Activated CD8-positive, alpha-beta memory T cell treated with anti-CD3 and anti-CD28 coated beads, Interleukin-2, amount 10 ng/mL, durations not matched to agents 7 days and 5 days (primary cell): ENCODE measurements at regions not wholly inside any gene's neighbourhood (a gene's known extent, or its start where the extent isn't known, plus 50 kb on each side); places are given as distances from the start of the nearest gene placed in this dataset.

Experiments
- ATAC-seq: fragments of 150-1000 bp; cut with Tn5 transposase; one replicate; pipeline ENCODE4 v1.10.0; 2021; ENCODE audit warnings: moderate library complexity
- CTCF ChIA-PET: fragments of 350-600 bp; sonication (Branson Sonifier 250); formaldehyde crosslinking; loops from one replicate; lab custom pipeline; 2021; ENCODE audit warnings: antibody characterized with exemption; lab: Charles Lee
- DNase-seq: peaks from one replicate; pipeline ENCODE4 v3.0.0-alpha.2; 2020
- H3K27ac Mint-ChIP-seq: one replicate; pipeline ENCODE4 v1.8.0; 2021; ENCODE audit warnings: mild to moderate bottlenecking, mixed read lengths
- H3K27me3 Mint-ChIP-seq: one replicate; pipeline ENCODE4 v1.8.0; 2021; ENCODE audit warnings: mixed read lengths
- H3K36me3 Mint-ChIP-seq: one replicate; pipeline ENCODE4 v1.8.0; 2021; ENCODE audit warnings: mild to moderate bottlenecking, mixed read lengths
- H3K4me1 Mint-ChIP-seq: one replicate; pipeline ENCODE4 v1.8.0; 2021; ENCODE audit warnings: mixed read lengths
- H3K4me3 Mint-ChIP-seq: one replicate; pipeline ENCODE4 v1.8.0; 2021; ENCODE audit warnings: mild to moderate bottlenecking, moderate library complexity, mixed read lengths
- H3K9me3 Mint-ChIP-seq: one replicate; pipeline ENCODE4 v1.8.0; 2022; ENCODE audit warnings: low read depth, mixed read lengths

DNA sequence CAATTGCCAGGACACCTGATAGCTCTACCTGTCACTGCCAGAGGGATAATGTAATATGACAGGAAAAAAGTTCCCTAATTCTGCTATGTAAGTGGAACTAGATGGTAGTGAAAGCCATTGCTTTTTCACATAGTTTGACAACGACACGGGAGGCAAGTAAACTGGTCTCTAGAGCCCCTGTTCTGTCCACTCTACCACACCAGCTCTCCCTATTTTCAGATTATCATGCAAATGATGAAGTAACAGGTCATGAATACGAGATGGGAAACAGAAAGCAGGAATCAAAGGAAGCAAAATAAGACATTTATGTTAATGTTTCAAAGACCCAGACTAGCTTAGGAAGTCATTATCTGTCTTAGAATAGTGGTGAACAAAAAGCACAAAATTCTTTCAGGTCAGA lies 56.2 kb downstream of the TAF11L14 start:
- no peak overlapping the region for H3K4me3 Mint-ChIP-seq
- CTCF ChIA-PET = no interaction called here
- H3K27me3 Mint-ChIP-seq = no peaks in the 10 kb centered on the region

DNA sequence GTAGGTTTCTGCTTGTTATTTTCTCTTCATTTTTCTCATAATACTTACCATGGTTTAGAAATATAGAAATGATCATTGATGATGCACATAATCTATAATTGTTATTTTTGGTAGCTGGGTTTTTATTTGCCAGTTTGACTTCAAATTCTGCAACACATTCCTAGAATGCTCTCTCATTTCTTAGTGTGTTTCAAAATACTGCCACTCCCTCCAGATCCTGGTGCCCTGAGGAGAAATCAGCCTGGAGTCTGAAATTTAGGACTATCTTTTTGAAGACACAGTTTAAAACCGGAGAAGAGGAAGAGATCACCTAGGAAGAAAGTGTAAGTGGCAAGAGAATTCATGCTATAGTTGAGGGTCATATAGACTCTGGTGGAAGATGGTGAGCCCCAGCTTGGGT lies 57.5 kb downstream of the TAF11L14 start:
- Mint-ChIP-seq H3K4me1 (no peaks in the 10 kb centered on the region), H3K27ac (no peak overlapping the region), H3K9me3 (peaks cover 8% of the 10 kb centered on the region), H3K4me3 (no peak overlapping the region), H3K27me3 (no peaks in the 10 kb centered on the region), H3K36me3 (no peaks in the 10 kb centered on the region)
- DNase-seq = no peak
- CTCF ChIA-PET = no interaction called here
- no peak for ATAC-seq

More for the DNA sequence above, 56.2 kb downstream of the TAF11L14 start:
- DNase-seq (no peak), ATAC-seq (no peak)
- no peak overlapping the region for H3K27ac Mint-ChIP-seq
- no peaks in the 10 kb centered on the region for H3K4me1 Mint-ChIP-seq
- no peaks in the 10 kb centered on the region for H3K36me3 Mint-ChIP-seq
- H3K9me3 Mint-ChIP-seq = peaks cover 10% of the 10 kb centered on the region

DNA sequence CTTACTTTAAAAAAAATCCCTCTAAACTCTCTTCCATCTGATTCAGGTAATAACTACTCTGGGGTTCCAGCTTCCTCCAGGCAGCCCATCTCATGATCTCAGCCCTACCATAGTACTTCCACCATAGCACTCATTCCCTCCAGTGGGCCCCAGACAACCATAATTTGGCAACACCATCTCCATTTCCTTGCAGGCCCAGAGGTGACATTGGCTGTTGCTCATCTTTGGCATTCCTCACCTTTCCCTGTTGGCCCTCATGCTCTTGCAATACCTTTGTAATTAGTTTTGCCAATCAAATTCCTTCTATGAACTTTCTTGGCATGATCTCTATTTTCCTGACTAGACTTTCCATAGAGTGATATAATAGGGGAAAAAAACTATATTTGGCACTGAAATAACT lies 60.1 kb downstream of the TAF11L14 start:
- no peak overlapping the region for H3K4me3 Mint-ChIP-seq
- ATAC-seq (no peak), DNase-seq (no peak)
- H3K36me3 Mint-ChIP-seq = no peaks in the 10 kb centered on the region
- no peak overlapping the region for H3K27ac Mint-ChIP-seq
- H3K27me3 Mint-ChIP-seq = no peaks in the 10 kb centered on the region
- H3K9me3 Mint-ChIP-seq = peaks cover 8% of the 10 kb centered on the region
- CTCF ChIA-PET = no interaction called here
- H3K4me1 Mint-ChIP-seq = no peaks in the 10 kb centered on the region

DNA sequence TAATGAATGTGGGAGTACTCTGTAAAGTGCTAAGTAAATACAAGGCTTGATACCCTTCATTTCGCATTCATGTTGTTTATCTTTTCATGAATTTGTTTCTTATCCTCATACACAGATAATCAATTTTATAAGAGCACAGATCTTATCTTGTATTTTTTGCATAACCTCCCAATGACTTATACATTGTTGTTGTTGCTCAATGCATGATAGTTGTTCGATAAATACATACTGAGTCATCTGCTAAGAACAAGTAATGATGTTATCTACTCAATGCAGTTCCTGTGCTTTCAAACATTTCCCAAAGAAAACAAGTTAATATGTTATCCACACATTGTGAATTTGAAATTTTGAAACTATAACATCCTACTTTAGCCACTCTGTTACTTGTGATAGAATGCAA lies 60.7 kb downstream of the TAF11L14 start:
- Mint-ChIP-seq H3K27me3 (no peaks in the 10 kb centered on the region), H3K27ac (no peak overlapping the region), H3K4me1 (no peaks in the 10 kb centered on the region), H3K36me3 (no peaks in the 10 kb centered on the region), H3K4me3 (no peak overlapping the region), H3K9me3 (peaks cover 8% of the 10 kb centered on the region)
- ATAC-seq = no peak
- CTCF ChIA-PET = no interaction called here
- no peak for DNase-seq

DNA sequence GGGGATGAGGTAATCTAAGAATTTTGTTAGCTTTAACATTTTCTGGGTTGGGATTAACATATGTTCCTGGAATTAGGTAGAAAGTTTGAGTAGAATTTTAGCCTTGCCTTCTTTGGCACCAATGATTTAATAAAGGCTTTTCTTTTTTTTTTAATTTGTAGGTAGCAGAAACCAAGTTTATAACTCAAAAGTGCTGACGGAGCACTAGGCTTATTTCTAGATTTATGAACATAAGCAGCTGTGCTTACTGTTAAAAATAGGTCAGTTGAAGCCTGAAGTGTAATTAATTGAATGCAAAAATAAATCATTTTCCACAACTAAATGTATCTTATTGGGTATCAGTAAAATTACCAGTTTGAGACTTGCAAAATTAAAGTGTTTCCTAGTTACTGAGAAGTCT lies 62.4 kb downstream of the TAF11L14 start:
- Mint-ChIP-seq H3K4me3 (no peak overlapping the region), H3K9me3 (peaks cover 15% of the 10 kb centered on the region), H3K36me3 (no peaks in the 10 kb centered on the region), H3K4me1 (no peaks in the 10 kb centered on the region), H3K27me3 (no peaks in the 10 kb centered on the region), H3K27ac (no peak overlapping the region)
- CTCF ChIA-PET = no interaction called here
- DNase-seq (no peak), ATAC-seq (no peak)

DNA sequence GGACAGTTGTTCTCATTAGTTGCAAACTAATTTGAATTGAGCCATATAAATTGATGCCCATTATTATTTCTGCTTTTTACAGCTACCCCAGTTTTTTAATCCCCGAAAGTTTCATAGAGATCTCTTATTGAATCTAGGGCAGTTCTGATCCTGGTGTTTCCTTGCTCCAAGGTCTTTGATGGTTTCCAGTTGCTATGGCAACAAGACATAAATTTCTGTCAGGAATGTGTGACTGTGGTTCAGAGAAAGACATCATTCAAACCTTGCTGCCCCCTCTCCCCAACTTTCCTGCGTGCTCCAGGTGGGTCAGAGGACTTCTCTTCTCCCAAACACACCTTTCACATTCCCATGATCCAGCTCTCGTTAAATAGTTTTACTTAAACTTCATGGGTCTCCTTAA lies 63.4 kb downstream of the TAF11L14 start:
- Mint-ChIP-seq H3K4me1 (no peaks in the 10 kb centered on the region), H3K4me3 (no peak overlapping the region), H3K36me3 (no peaks in the 10 kb centered on the region), H3K27me3 (no peaks in the 10 kb centered on the region), H3K9me3 (peaks cover 13% of the 10 kb centered on the region), H3K27ac (no peak overlapping the region)
- CTCF ChIA-PET = no interaction called here
- DNase-seq (no peak), ATAC-seq (no peak)

DNA sequence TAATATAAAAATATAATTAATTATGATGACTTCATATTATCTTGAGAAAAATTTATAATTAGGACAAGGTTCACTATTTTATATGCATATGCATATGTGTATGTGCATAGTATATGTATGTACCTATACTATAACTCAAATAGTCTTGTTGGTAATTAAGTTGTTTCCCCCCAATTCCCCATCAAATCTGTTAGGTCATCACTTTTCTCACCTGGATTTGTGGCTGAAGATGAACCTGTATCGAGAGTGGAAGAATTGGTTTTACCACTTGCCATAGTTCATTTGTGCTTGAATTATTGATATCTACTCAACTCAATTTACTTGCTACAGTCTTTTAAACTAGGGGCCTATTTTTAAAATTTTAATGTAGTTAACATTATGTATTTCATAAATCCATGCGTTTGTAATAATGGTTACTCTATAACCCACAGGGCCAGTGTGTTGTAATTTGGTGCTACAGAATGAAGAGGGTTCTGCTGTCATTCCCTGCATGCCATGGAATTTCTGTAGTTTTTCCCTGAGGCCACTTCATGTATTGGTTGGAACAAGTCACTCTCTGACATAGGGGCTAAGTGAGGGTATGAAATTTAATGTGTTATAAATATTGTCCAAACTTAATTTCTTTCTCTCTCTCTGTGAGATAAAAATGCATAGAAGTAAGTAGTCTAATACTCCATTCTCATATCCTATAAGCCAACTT lies 74.9 kb downstream of the TAF11L14 start:
- Mint-ChIP-seq H3K4me1 (no peaks in the 10 kb centered on the region), H3K27me3 (no peaks in the 10 kb centered on the region), H3K9me3 (peaks cover 8% of the 10 kb centered on the region), H3K4me3 (no peak overlapping the region), H3K27ac (no peak overlapping the region), H3K36me3 (no peaks in the 10 kb centered on the region)
- CTCF ChIA-PET = no interaction called here
- no peak for ATAC-seq
- DNase-seq = no peak

DNA sequence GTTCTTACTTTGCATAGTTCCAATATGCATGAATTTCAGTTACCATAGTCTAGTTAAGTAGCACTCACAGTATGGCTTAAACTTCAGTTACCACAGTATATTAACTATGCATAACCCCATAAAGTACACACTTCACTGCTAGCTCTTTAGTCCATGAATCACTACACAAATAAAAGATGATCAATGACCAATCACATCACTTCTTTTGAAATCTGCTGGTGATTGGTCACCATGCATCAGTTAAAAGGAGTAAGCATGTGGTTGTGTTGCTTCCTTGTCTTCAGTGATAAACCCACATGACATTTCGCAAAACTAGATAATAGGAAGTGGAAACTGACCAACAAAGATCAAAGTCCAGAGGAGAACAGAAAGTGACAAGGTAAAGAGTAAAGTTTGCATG lies 79.0 kb downstream of the TAF11L14 start:
- Mint-ChIP-seq H3K27me3 (no peaks in the 10 kb centered on the region), H3K4me3 (no peak overlapping the region), H3K4me1 (no peaks in the 10 kb centered on the region), H3K9me3 (peaks cover 12% of the 10 kb centered on the region), H3K36me3 (no peaks in the 10 kb centered on the region), H3K27ac (no peak overlapping the region)
- DNase-seq = no peak
- CTCF ChIA-PET = no interaction called here
- ATAC-seq = no peak

DNA sequence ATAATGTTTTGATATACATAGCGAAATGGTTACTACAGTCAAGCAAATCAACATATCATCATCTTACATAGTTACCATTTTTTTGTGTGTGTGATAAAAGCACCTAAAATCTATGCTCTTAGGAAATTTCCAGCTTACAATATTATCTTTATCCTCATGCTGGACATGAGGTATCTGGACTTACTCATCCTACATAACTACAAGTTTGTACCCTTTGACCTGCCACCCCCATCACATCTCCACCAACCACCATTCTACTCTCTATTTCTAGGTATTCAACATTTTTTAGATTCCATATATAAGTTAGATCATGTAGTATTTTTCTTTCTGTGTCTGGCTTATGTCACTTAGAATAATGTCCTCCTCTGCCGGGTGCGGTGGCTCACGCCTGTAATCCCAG lies 79.9 kb downstream of the TAF11L14 start:
- CTCF ChIA-PET = no interaction called here
- Mint-ChIP-seq H3K4me3 (no peak overlapping the region), H3K27me3 (no peaks in the 10 kb centered on the region), H3K9me3 (peaks cover 14% of the 10 kb centered on the region), H3K4me1 (no peaks in the 10 kb centered on the region), H3K27ac (no peak overlapping the region), H3K36me3 (no peaks in the 10 kb centered on the region)
- DNase-seq (no peak), ATAC-seq (no peak)

DNA sequence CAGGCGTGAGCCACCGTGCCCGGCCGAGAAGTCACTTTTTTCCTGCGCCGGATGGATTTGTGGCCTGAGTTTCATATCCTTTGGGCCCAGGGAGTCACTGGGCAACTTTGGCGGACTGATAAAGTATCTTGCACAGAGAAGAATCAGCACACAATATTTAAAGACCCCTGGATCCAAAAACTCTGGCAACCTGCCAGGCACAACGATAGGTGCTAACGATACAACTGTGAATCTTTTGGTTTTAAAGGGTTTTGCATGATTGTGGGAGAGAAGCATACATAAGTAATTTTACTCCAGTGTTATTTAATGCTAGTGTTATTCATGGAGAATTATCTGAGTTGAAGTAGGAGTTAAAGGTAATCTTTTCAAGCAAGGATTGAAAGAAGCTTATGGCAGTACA lies 85.3 kb downstream of the TAF11L14 start:
- Mint-ChIP-seq H3K9me3 (peaks cover 16% of the 10 kb centered on the region), H3K27me3 (no peaks in the 10 kb centered on the region), H3K36me3 (no peaks in the 10 kb centered on the region), H3K27ac (no peak overlapping the region), H3K4me1 (no peaks in the 10 kb centered on the region), H3K4me3 (no peak overlapping the region)
- CTCF ChIA-PET = no interaction called here
- ATAC-seq (no peak), DNase-seq (no peak)

DNA sequence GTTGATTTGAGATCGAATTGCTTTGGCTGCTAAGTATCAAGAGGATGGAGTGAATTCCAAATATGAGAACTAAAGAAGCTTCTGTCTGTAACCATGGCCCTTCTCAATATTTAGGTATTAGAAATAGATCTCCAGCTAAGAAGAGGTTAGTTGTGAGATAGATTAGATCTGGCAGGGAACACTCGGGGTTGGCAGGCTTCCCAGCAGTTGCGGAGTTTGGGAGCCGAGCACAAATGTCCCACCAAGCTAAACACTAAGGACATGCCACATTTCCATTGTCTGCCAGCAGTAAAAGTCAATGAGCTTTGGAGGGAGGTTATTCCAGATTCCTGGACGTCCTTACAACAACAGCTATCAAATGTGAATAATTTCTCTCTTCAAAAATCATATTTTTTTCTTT lies 85.8 kb downstream of the TAF11L14 start:
- H3K9me3 Mint-ChIP-seq = peaks cover 16% of the 10 kb centered on the region
- H3K4me1 Mint-ChIP-seq = no peaks in the 10 kb centered on the region

DNA sequence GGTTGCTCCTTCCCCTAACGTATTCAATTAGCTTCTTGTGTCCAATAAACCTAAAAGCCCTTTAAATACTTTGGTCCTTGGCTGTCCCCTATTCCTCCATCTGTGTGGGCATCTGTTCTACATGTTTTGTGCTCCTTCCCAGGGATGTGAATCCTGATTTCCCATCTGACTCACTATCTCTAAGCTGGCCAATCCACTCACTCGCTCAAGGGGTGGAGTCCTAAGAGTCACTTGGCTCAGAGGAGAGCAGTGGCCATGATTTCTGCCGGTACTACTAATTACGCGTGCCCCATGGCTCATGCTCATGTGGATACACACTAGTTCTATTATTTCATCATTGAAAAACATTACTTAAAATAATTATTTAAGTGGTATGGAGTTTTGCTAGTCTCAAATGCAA lies 89.6 kb downstream of the TAF11L14 start:
- Mint-ChIP-seq H3K27ac (no peak overlapping the region), H3K27me3 (no peaks in the 10 kb centered on the region), H3K36me3 (no peaks in the 10 kb centered on the region), H3K4me3 (no peak overlapping the region), H3K9me3 (peaks cover 10% of the 10 kb centered on the region), H3K4me1 (no peaks in the 10 kb centered on the region)
- CTCF ChIA-PET = no interaction called here
- DNase-seq (no peak), ATAC-seq (no peak)

More for the DNA sequence above, 85.8 kb downstream of the TAF11L14 start:
- H3K27me3 Mint-ChIP-seq = no peaks in the 10 kb centered on the region
- CTCF ChIA-PET = no interaction called here
- no peak overlapping the region for H3K4me3 Mint-ChIP-seq
- DNase-seq = no peak
- H3K36me3 Mint-ChIP-seq = no peaks in the 10 kb centered on the region
- no peak overlapping the region for H3K27ac Mint-ChIP-seq
- ATAC-seq = no peak

DNA sequence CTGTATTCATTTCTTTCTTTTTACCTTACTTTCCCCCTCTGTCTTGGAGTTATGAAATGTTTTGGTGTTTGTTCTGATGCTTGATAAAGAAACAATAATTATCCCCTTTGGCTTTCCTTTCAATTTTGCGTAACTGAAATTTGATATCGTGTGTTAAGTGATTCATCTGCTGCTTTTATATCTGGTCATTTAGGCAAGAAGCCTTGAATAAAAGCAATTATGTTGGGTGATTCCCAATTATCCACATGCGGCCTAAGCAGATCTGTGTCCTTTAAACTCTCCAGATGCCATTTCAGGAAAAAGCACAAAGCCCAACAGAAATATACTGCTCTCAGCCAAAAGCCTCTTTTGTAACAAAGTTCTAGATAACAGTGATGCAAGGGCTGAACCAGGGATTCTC lies 92.8 kb downstream of the TAF11L14 start:
- no peak overlapping the region for H3K4me3 Mint-ChIP-seq
- peaks cover 3% of the 10 kb centered on the region for H3K9me3 Mint-ChIP-seq
- ATAC-seq = no peak

DNA sequence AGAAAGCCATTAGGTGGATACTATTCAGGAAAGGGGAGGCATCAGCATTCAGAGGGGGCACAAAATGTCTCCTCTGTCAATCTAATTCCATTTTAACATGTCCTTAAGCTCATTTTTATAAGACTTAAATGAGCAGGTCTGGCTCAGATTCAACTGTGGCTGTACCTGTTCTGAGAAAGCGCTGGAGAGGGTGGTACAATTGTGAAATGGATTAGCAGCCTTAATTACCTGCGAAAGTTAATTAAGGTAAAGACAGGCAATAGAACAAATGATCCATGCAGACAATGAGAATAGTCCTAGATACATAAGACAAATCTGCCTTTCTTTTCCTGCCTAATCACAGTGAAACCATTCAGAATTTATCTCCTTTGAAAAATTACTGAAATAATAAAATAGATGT lies 96.2 kb downstream of the TAF11L14 start:
- no peaks in the 10 kb centered on the region for H3K4me1 Mint-ChIP-seq
- no peak for ATAC-seq
- CTCF ChIA-PET = no interaction called here

More for the DNA sequence above, 92.8 kb downstream of the TAF11L14 start:
- CTCF ChIA-PET = no interaction called here
- Mint-ChIP-seq H3K27ac (no peak overlapping the region), H3K4me1 (no peaks in the 10 kb centered on the region), H3K36me3 (no peaks in the 10 kb centered on the region), H3K27me3 (no peaks in the 10 kb centered on the region)
- no peak for DNase-seq

More for the DNA sequence above, 96.2 kb downstream of the TAF11L14 start:
- no peaks in the 10 kb centered on the region for H3K27me3 Mint-ChIP-seq
- peaks cover 3% of the 10 kb centered on the region for H3K9me3 Mint-ChIP-seq
- H3K4me3 Mint-ChIP-seq = no peak overlapping the region
- H3K27ac Mint-ChIP-seq = no peak overlapping the region
- DNase-seq = no peak
- H3K36me3 Mint-ChIP-seq = no peaks in the 10 kb centered on the region
